ENCODE measurements at regions not wholly inside any gene's neighbourhood (a gene's known extent, or its start where the extent isn't known, plus 50 kb on each side); places are given as distances from the start of the nearest gene placed in this dataset.
A peak's percentile ranks its signal among the peaks of the same experiment; 100 is the strongest.

- Mint-ChIP-seq H3K27ac (ENCODE audit: low read depth, unreplicated experiment) (peak overlapping the region; percentile 40), H3K27me3 (ENCODE audit: insufficient read depth, unreplicated experiment) (no peaks in the 10 kb centered on the region), H3K36me3 (ENCODE audit: insufficient read depth, unreplicated experiment) (no peaks in the 10 kb centered on the region), H3K4me1 (ENCODE audit: insufficient read depth, unreplicated experiment) (peaks cover 14% of the 10 kb centered on the region), H3K9me3 (ENCODE audit: unreplicated experiment) (no peaks in the 10 kb centered on the region), H3K4me3 (ENCODE audit: unreplicated experiment) (no peak overlapping the region)
- no TSS peak for BruUV-seq (replicated peaks)
- TF ChIP-seq, protein P1, sequence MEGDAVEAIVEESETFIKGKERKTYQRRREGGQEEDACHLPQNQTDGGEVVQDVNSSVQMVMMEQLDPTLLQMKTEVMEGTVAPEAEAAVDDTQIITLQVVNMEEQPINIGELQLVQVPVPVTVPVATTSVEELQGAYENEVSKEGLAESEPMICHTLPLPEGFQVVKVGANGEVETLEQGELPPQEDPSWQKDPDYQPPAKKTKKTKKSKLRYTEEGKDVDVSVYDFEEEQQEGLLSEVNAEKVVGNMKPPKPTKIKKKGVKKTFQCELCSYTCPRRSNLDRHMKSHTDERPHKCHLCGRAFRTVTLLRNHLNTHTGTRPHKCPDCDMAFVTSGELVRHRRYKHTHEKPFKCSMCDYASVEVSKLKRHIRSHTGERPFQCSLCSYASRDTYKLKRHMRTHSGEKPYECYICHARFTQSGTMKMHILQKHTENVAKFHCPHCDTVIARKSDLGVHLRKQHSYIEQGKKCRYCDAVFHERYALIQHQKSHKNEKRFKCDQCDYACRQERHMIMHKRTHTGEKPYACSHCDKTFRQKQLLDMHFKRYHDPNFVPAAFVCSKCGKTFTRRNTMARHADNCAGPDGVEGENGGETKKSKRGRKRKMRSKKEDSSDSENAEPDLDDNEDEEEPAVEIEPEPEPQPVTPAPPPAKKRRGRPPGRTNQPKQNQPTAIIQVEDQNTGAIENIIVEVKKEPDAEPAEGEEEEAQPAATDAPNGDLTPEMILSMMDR (IDR thresholded peaks at IDR 0.05; ENCODE audit: unreplicated experiment) = no peak
- peak; percentile 51 for DNase-seq (ENCODE audit: unreplicated experiment)
- CTCF ChIA-PET = no interaction called here
- POLR2A ChIA-PET = no interaction called here
- intact Hi-C loops (cut with micrococcal nuclease) = no loop called here
Measured at GRCh38 chr2:225841314-225841713, 441.8 kb downstream of the NYAP2 start.

GRCh38 chr2:225837328-225837727 lies 437.8 kb downstream of the NYAP2 start:
- ChIA-PET POLR2A (no interaction called here), CTCF (interaction anchor here (0.6 kb wide), 1 partner anchor 413 kb away, joined by 5 read pairs; no protein-coding TSS in a partner anchor)
- no peaks in the 10 kb centered on the region for H3K27me3 Mint-ChIP-seq (ENCODE audit: insufficient read depth, unreplicated experiment)
- DNase-seq (ENCODE audit: unreplicated experiment) = no peak
- H3K36me3 Mint-ChIP-seq (ENCODE audit: insufficient read depth, unreplicated experiment) = no peaks in the 10 kb centered on the region
- peaks cover 14% of the 10 kb centered on the region for H3K4me1 Mint-ChIP-seq (ENCODE audit: insufficient read depth, unreplicated experiment)
- TF ChIP-seq, protein P1 (IDR thresholded peaks at IDR 0.05; ENCODE audit: unreplicated experiment) = no peak
- H3K9me3 Mint-ChIP-seq (ENCODE audit: unreplicated experiment) = no peaks in the 10 kb centered on the region
- no peak overlapping the region for H3K27ac Mint-ChIP-seq (ENCODE audit: low read depth, unreplicated experiment)
- no peak overlapping the region for H3K4me3 Mint-ChIP-seq (ENCODE audit: unreplicated experiment)
- intact Hi-C loops (cut with micrococcal nuclease) = no loop called here
- BruUV-seq (replicated peaks) = no TSS peak

DNA sequence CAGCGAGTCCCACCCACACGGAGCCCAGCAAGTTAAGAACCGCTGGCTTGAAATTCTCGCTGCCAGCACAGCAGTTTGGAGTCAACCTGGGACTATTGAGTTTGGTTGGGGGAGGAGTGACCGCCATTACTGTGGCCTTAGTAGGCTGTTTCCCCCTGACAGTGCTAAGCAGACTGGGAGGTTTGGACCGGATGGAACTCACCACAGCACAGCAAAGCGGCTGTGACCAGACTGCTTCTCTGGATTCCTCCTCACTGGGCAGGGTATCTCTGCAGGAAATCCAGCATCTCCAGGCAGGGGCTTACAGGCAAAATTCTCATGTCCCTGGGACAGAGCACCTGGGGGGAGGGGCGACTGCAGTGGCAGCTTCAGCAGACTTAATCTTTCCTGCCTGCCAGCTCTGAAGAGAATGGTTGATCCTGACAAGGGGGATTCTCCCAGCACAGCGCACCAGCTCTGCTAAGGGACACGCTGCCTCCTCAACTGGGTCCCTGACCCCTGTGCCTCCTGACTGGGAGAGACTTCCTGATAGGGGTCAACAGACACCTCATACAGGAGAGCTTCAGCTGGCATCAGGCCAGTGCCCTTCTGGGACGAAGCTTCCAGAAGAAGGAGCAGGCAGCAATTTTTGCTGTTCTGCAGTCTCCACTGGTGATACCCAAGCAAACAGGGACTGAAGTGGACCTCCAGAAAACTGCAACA lies 425.4 kb downstream of the NYAP2 start:
- POLR2A ChIA-PET = no interaction called here
- Mint-ChIP-seq H3K27ac (ENCODE audit: low read depth, unreplicated experiment) (no peak overlapping the region), H3K9me3 (ENCODE audit: unreplicated experiment) (no peaks in the 10 kb centered on the region), H3K36me3 (ENCODE audit: insufficient read depth, unreplicated experiment) (no peaks in the 10 kb centered on the region), H3K4me3 (ENCODE audit: unreplicated experiment) (no peak overlapping the region), H3K27me3 (ENCODE audit: insufficient read depth, unreplicated experiment) (no peaks in the 10 kb centered on the region), H3K4me1 (ENCODE audit: insufficient read depth, unreplicated experiment) (no peaks in the 10 kb centered on the region)
- CTCF ChIA-PET = interaction anchor here (0.6 kb wide), 1 partner anchor 705 kb away, joined by 3 read pairs; no protein-coding TSS in a partner anchor
- intact Hi-C loops (cut with micrococcal nuclease) = no loop called here
- no TSS peak for BruUV-seq (replicated peaks)
- TF ChIP-seq, protein P1 (IDR thresholded peaks at IDR 0.05; ENCODE audit: unreplicated experiment) = no peak
- DNase-seq (ENCODE audit: unreplicated experiment) = no peak

GRCh38 chr2:225821351-225821750 lies 421.8 kb downstream of the NYAP2 start:
- no peaks in the 10 kb centered on the region for H3K27me3 Mint-ChIP-seq (ENCODE audit: insufficient read depth, unreplicated experiment)
- no peak for DNase-seq (ENCODE audit: unreplicated experiment)
- H3K9me3 Mint-ChIP-seq (ENCODE audit: unreplicated experiment) = no peaks in the 10 kb centered on the region
- no peak overlapping the region for H3K27ac Mint-ChIP-seq (ENCODE audit: low read depth, unreplicated experiment)
- no peaks in the 10 kb centered on the region for H3K36me3 Mint-ChIP-seq (ENCODE audit: insufficient read depth, unreplicated experiment)
- H3K4me1 Mint-ChIP-seq (ENCODE audit: insufficient read depth, unreplicated experiment) = no peaks in the 10 kb centered on the region
- intact Hi-C loops (cut with micrococcal nuclease) = no loop called here
- no peak overlapping the region for H3K4me3 Mint-ChIP-seq (ENCODE audit: unreplicated experiment)
- TF ChIP-seq, protein P1 (IDR thresholded peaks at IDR 0.05; ENCODE audit: unreplicated experiment) = no peak
- BruUV-seq (replicated peaks) = no TSS peak
- ChIA-PET CTCF (no interaction called here), POLR2A (no interaction called here)

Data from MCF 10A (cell line).